Esophagus muscularis mucosa (tissue), 4 donors: ENCODE measurements at regions not wholly inside any gene's neighbourhood (a gene's known extent, or its start where the extent isn't known, plus 50 kb on each side); places are given as distances from the start of the nearest gene placed in this dataset.

Experiments
- EP300 ChIP-seq: sonication (generic); formaldehyde crosslinking; IDR thresholded peaks from one replicate; pipeline ENCODE4 v1.6.1; 2017; ENCODE audit warnings: antibody characterized with exemption
- POLR2A ChIP-seq: fragments of 450-650 bp; IDR thresholded peaks from one replicate; pipeline ENCODE4 v1.6.1; 2017; ENCODE audit warnings: antibody characterized with exemption, moderate library complexity, mild to moderate bottlenecking, low read depth
- POLR2AphosphoS5 ChIP-seq, 2 donors: sonication (generic); formaldehyde crosslinking; IDR thresholded peaks; one replicate each; pipeline ENCODE4 v1.6.1; 2017; ENCODE audit warnings: antibody characterized with exemption in 2 of 2
- TF ChIP-seq, protein P1 (sequence below), 3 experiments: fragments of 200-600 bp in 2 of 3; fragments of 450-650 bp in 1 of 3; sonication (generic) in 2 of 3; IDR thresholded peaks; one replicate each; pipeline ENCODE4 v1.5.1; 2017 to 2019; ENCODE audit warnings: antibody characterized with exemption in 3 of 3, mild to moderate bottlenecking in 2 of 3, moderate library complexity in 1 of 3

DNA sequence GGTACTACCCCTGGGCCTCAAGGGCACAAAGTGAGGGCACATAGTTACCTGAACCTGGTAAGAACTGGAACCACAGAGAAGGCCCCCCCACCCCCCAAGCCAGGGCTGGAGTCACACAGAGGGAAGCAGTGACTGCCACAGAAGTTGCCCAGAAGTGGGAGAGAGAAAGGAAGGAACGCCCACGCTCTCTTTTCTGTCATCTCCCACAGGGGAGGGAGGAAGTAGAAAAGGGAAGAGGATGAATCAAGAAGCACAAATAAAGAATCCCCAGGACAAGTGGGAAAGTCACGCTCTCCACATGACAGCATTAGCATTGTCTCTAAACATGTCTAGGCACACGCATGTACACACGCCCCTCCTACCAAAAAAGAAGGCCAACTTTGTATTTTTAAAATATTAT, 114.7 kb upstream of the FRMD4B start:
- TF ChIP-seq POLR2A (no peak), EP300 (no peak), POLR2AphosphoS5 (IDR thresholded peaks at IDR 0.05) (no peak)
- TF ChIP-seq, protein P1, sequence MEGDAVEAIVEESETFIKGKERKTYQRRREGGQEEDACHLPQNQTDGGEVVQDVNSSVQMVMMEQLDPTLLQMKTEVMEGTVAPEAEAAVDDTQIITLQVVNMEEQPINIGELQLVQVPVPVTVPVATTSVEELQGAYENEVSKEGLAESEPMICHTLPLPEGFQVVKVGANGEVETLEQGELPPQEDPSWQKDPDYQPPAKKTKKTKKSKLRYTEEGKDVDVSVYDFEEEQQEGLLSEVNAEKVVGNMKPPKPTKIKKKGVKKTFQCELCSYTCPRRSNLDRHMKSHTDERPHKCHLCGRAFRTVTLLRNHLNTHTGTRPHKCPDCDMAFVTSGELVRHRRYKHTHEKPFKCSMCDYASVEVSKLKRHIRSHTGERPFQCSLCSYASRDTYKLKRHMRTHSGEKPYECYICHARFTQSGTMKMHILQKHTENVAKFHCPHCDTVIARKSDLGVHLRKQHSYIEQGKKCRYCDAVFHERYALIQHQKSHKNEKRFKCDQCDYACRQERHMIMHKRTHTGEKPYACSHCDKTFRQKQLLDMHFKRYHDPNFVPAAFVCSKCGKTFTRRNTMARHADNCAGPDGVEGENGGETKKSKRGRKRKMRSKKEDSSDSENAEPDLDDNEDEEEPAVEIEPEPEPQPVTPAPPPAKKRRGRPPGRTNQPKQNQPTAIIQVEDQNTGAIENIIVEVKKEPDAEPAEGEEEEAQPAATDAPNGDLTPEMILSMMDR (IDR thresholded peaks at IDR 0.05): no peak
